Forelimb muscle (tissue), 1 donor: ENCODE measurements at regions not wholly inside any gene's neighbourhood (a gene's known extent, or its start where the extent isn't known, plus 50 kb on each side); places are given as distances from the start of the nearest gene placed in this dataset.

Source experiments
- DNase-seq: peaks from one replicate; pipeline ENCODE4 v3.0.0-alpha.2; 2013; ENCODE audit warnings: low read depth

GRCh38 chr4:152022543-152022942, 261.7 kb upstream of the GATB start:
- no peak for DNase-seq

GRCh38 chr4:152021788-152022438, 261.1 kb upstream of the GATB start:
- DNase-seq, result no peak

- no peak for DNase-seq
These were observed 259.3 kb upstream of the GATB start for GRCh38 chr4:152020073-152020472.

- no peak for DNase-seq
These were observed 255.5 kb upstream of the GATB start for GRCh38 chr4:152016303-152016620.

GRCh38 chr4:152015597-152016302, 254.9 kb upstream of the GATB start:
- no peak for DNase-seq

- DNase-seq, result no peak
These were observed 253.5 kb upstream of the GATB start for GRCh38 chr4:152014280-152014679.

- DNase-seq, result no peak
These were observed 250.7 kb upstream of the GATB start for GRCh38 chr4:152011469-152011868.

GRCh38 chr4:152010710-152011079, 249.9 kb upstream of the GATB start:
- no peak for DNase-seq

GRCh38 chr4:152009983-152010709, 249.3 kb upstream of the GATB start:
- no peak for DNase-seq

GRCh38 chr4:152009031-152009670, 248.3 kb upstream of the GATB start:
- DNase-seq, result no peak

GRCh38 chr4:152007111-152007510, 246.3 kb upstream of the GATB start:
- no peak for DNase-seq

GRCh38 chr4:152004801-152005200, 244.0 kb upstream of the GATB start:
- no peak for DNase-seq

GRCh38 chr4:152000518-152000917, 239.7 kb upstream of the GATB start:
- no peak for DNase-seq

GRCh38 chr4:151998723-151999122, 237.9 kb upstream of the GATB start:
- no peak for DNase-seq

GRCh38 chr4:151997461-151997860, 236.7 kb upstream of the GATB start:
- DNase-seq, result no peak

GRCh38 chr4:151994429-151994828, 233.6 kb upstream of the GATB start:
- no peak for DNase-seq

- no peak for DNase-seq
These were observed 232.7 kb upstream of the GATB start for GRCh38 chr4:151993521-151993920.

- DNase-seq, result no peak
These were observed 231.7 kb upstream of the GATB start for GRCh38 chr4:151992332-151993154.

GRCh38 chr4:151991884-151992167, 231.0 kb upstream of the GATB start:
- no peak for DNase-seq

GRCh38 chr4:151991001-151991883, 230.4 kb upstream of the GATB start:
- no peak for DNase-seq

GRCh38 chr4:151990201-151990600, 229.4 kb upstream of the GATB start:
- no peak for DNase-seq
